ENCODE measurements at regions not wholly inside any gene's neighbourhood (a gene's known extent, or its start where the extent isn't known, plus 50 kb on each side); places are given as distances from the start of the nearest gene placed in this dataset.

GRCh38 chr4:174088795-174089194, 194.7 kb downstream of the FBXO8 start:
- in situ Hi-C loops (cut with MboI; ENCODE audit: low pct_unique_long_range_greater_than_20kb, low sequenced_read_pairs, unreplicated experiment), result no loop called here
- no peak for DNase-seq (ENCODE audit: low spot score)
- no peak for TF ChIP-seq CTCF (IDR thresholded peaks at IDR 0.05; ENCODE audit: extremely low read depth, insufficient read depth, missing control alignments)

- no peak for DNase-seq (ENCODE audit: low spot score)
- in situ Hi-C loops (cut with MboI; ENCODE audit: low pct_unique_long_range_greater_than_20kb, low sequenced_read_pairs, unreplicated experiment), result no loop called here
- no peak for TF ChIP-seq CTCF (IDR thresholded peaks at IDR 0.05; ENCODE audit: extremely low read depth, insufficient read depth, missing control alignments)
Observed at GRCh38 chr4:174086829-174087799, 196.4 kb downstream of the FBXO8 start.

- no peak for DNase-seq (ENCODE audit: low spot score)
- in situ Hi-C loops (cut with MboI; ENCODE audit: low pct_unique_long_range_greater_than_20kb, low sequenced_read_pairs, unreplicated experiment), result no loop called here
- TF ChIP-seq CTCF (IDR thresholded peaks at IDR 0.05; ENCODE audit: extremely low read depth, insufficient read depth, missing control alignments), result no peak
Observed at GRCh38 chr4:174084981-174085380, 198.5 kb downstream of the FBXO8 start.

GRCh38 chr4:174084542-174084941, 198.9 kb downstream of the FBXO8 start:
- no peak for DNase-seq (ENCODE audit: low spot score)
- in situ Hi-C loops (cut with MboI; ENCODE audit: low pct_unique_long_range_greater_than_20kb, low sequenced_read_pairs, unreplicated experiment), result no loop called here
- TF ChIP-seq CTCF (IDR thresholded peaks at IDR 0.05; ENCODE audit: extremely low read depth, insufficient read depth, missing control alignments), result no peak

- in situ Hi-C loops (cut with MboI; ENCODE audit: low pct_unique_long_range_greater_than_20kb, low sequenced_read_pairs, unreplicated experiment), result no loop called here
- TF ChIP-seq CTCF (IDR thresholded peaks at IDR 0.05; ENCODE audit: extremely low read depth, insufficient read depth, missing control alignments), result no peak
- DNase-seq (ENCODE audit: low spot score), result no peak
Observed at GRCh38 chr4:174080361-174080760, 203.1 kb downstream of the FBXO8 start.

- no peak for DNase-seq (ENCODE audit: low spot score)
- in situ Hi-C loops (cut with MboI; ENCODE audit: low pct_unique_long_range_greater_than_20kb, low sequenced_read_pairs, unreplicated experiment), result no loop called here
- no peak for TF ChIP-seq CTCF (IDR thresholded peaks at IDR 0.05; ENCODE audit: extremely low read depth, insufficient read depth, missing control alignments)
Observed at GRCh38 chr4:174071595-174071994, 211.9 kb downstream of the FBXO8 start.
